ENCODE measurements at regions not wholly inside any gene's neighbourhood (a gene's known extent, or its start where the extent isn't known, plus 50 kb on each side); places are given as distances from the start of the nearest gene placed in this dataset.
"Not testable (repeated sequence)": the region's sequence is repeated elsewhere in the genome, so short reads cannot be mapped to it uniquely, and the experiment has no call there.

GRCh38 chrX:121733514-121733913 lies 686.1 kb downstream of the GLUD2 start:
- DNase-seq = peak; percentile 39

GRCh38 chrX:121746105-121746504 lies 698.7 kb downstream of the GLUD2 start:
- no peak for DNase-seq

GRCh38 chrX:121753602-121754001 lies 706.2 kb downstream of the GLUD2 start:
- DNase-seq = not testable (repeated sequence)

- DNase-seq = no peak
These were observed 706.9 kb downstream of the GLUD2 start for GRCh38 chrX:121754301-121754700.

GRCh38 chrX:121755541-121755940 lies 708.1 kb downstream of the GLUD2 start:
- no peak for DNase-seq

GRCh38 chrX:121761845-121762244 lies 714.4 kb downstream of the GLUD2 start:
- DNase-seq = no peak

- DNase-seq = no peak
These were observed 716.3 kb downstream of the GLUD2 start for GRCh38 chrX:121763671-121764070.

- not testable (repeated sequence) for DNase-seq
These were observed 720.8 kb downstream of the GLUD2 start for GRCh38 chrX:121768210-121768609.

GRCh38 chrX:121781991-121782390 lies 734.6 kb downstream of the GLUD2 start:
- no peak for DNase-seq

- DNase-seq = no peak
These were observed 735.1 kb downstream of the GLUD2 start for GRCh38 chrX:121782544-121782943.

GRCh38 chrX:121782976-121783375 lies 735.6 kb downstream of the GLUD2 start:
- DNase-seq = peak; percentile 1

GRCh38 chrX:121802881-121803412 lies 755.5 kb downstream of the GLUD2 start:
- DNase-seq = no peak

- DNase-seq = no peak
These were observed 776.0 kb downstream of the GLUD2 start for GRCh38 chrX:121823406-121823805.

- peak; percentile 47 for DNase-seq
These were observed 784.2 kb downstream of the GLUD2 start for GRCh38 chrX:121831601-121832000.

- DNase-seq = peak; percentile 52
These were observed 785.0 kb downstream of the GLUD2 start for GRCh38 chrX:121832446-121832845.

- no peak for DNase-seq
These were observed 788.6 kb downstream of the GLUD2 start for GRCh38 chrX:121836000-121836399.

GRCh38 chrX:121851033-121851432 lies 803.6 kb downstream of the GLUD2 start:
- DNase-seq = peak; percentile 43

GRCh38 chrX:121853762-121854613 lies 806.6 kb downstream of the GLUD2 start:
- DNase-seq = no peak

GRCh38 chrX:121854614-121854911 lies 807.2 kb downstream of the GLUD2 start:
- no peak for DNase-seq

GRCh38 chrX:121858867-121859647 lies 811.6 kb downstream of the GLUD2 start:
- DNase-seq = no peak

- DNase-seq = no peak
These were observed 816.6 kb downstream of the GLUD2 start for GRCh38 chrX:121863976-121864375.

- DNase-seq = no peak
These were observed 817.2 kb downstream of the GLUD2 start for GRCh38 chrX:121864561-121864960.

- DNase-seq = no peak
These were observed 822.6 kb downstream of the GLUD2 start for GRCh38 chrX:121869876-121870477.

- DNase-seq = no peak
These were observed 823.7 kb downstream of the GLUD2 start for GRCh38 chrX:121871122-121871521.

Measured in EL (cell line).